Peyer's patch (tissue), 4 donors: ENCODE measurements at regions not wholly inside any gene's neighbourhood (a gene's known extent, or its start where the extent isn't known, plus 50 kb on each side); places are given as distances from the start of the nearest gene placed in this dataset.

Experiments used
- CTCF ChIP-seq, 6 experiments: fragments of 450-650 bp in 4 of 6; fragments of 200-600 bp in 2 of 6; sonication (generic) in 1 of 6; IDR thresholded peaks; one replicate each; pipeline ENCODE4 v1.5.1; 2017 to 2019; ENCODE audit warnings: antibody characterized with exemption in 6 of 6, mild to moderate bottlenecking in 3 of 6, moderate library complexity in 1 of 6
- POLR2A ChIP-seq, 2 donors: fragments of 450-650 bp; IDR thresholded peaks; one replicate each; pipeline ENCODE4 v1.5.1; 2017; ENCODE audit warnings: antibody characterized with exemption in 2 of 2, mild to moderate bottlenecking in 2 of 2, moderate library complexity in 2 of 2

GRCh38 chrX:39470588-39471407 is 627.0 kb downstream of the BCOR start:
- no peak for TF ChIP-seq CTCF (IDR thresholded peaks at IDR 0.05)
- no peak for TF ChIP-seq POLR2A (IDR thresholded peaks at IDR 0.05)
